ENCODE measurements at regions not wholly inside any gene's neighbourhood (a gene's known extent, or its start where the extent isn't known, plus 50 kb on each side); places are given as distances from the start of the nearest gene placed in this dataset.

DNA sequence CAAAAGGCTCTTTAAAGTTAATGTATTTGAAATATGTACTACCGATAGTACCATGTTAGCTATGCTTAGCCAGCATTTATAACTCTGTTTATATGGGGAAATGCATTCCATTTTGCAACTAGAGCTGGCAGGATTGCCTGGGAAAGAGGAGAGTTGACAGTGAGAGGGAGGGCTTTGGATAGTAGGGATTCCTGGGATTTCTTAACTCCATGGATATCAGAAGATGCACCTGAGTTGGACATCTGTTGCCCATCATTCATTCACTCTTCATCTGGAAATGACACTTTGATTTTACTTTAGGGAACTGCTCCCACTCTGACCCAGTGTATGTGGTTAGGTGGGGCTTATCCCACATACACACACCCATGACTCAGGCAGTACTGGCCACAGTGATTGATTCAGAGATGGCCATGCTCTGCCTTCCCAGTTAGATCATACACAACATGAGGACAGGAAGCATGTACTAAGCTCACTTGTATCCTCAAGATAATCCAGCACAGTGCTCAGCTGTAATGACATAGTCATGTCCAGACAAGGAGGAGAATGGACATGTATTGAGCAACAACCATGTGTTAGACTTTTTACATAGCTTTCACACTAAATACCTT, 248.8 kb downstream of the MREG start:
- no peaks in the 10 kb centered on the region for H3K4me1 ChIP-seq (ENCODE audit: control insufficient read depth, insufficient read depth, low read length)
- intact Hi-C loops (cut with micrococcal nuclease; ENCODE audit: unreplicated experiment): no loop called here
- DNase-seq (ENCODE audit: low read depth, low spot score) (no peak), ATAC-seq (no peak)
- no peaks in the 10 kb centered on the region for H3K36me3 ChIP-seq (ENCODE audit: control insufficient read depth, insufficient read depth, low read length)
- TF ChIP-seq POLR2AphosphoS5 (IDR thresholded peaks at IDR 0.05; ENCODE audit: low read depth, low read length) (no peak), TCF7L2 (IDR thresholded peaks at IDR 0.05; ENCODE audit: low read depth, low read length) (no peak), SIN3A (IDR thresholded peaks at IDR 0.05; ENCODE audit: borderline replicate concordance, insufficient read depth, low read depth, low read length) (no peak)
- TF ChIP-seq, protein P1, sequence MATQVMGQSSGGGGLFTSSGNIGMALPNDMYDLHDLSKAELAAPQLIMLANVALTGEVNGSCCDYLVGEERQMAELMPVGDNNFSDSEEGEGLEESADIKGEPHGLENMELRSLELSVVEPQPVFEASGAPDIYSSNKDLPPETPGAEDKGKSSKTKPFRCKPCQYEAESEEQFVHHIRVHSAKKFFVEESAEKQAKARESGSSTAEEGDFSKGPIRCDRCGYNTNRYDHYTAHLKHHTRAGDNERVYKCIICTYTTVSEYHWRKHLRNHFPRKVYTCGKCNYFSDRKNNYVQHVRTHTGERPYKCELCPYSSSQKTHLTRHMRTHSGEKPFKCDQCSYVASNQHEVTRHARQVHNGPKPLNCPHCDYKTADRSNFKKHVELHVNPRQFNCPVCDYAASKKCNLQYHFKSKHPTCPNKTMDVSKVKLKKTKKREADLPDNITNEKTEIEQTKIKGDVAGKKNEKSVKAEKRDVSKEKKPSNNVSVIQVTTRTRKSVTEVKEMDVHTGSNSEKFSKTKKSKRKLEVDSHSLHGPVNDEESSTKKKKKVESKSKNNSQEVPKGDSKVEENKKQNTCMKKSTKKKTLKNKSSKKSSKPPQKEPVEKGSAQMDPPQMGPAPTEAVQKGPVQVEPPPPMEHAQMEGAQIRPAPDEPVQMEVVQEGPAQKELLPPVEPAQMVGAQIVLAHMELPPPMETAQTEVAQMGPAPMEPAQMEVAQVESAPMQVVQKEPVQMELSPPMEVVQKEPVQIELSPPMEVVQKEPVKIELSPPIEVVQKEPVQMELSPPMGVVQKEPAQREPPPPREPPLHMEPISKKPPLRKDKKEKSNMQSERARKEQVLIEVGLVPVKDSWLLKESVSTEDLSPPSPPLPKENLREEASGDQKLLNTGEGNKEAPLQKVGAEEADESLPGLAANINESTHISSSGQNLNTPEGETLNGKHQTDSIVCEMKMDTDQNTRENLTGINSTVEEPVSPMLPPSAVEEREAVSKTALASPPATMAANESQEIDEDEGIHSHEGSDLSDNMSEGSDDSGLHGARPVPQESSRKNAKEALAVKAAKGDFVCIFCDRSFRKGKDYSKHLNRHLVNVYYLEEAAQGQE (IDR thresholded peaks at IDR 0.05; ENCODE audit: insufficient read depth in 1 of 2, low read depth in 2 of 2, low read length in 1 of 2): no peak
- no peaks in the 10 kb centered on the region for H3K9me3 ChIP-seq (ENCODE audit: control insufficient read depth, insufficient read depth, low read depth, low read length)
- H3K27me3 ChIP-seq (ENCODE audit: control insufficient read depth, insufficient read depth, low read length): no peaks in the 10 kb centered on the region
- no peak overlapping the region for H3K4me3 ChIP-seq (ENCODE audit: low read depth in 2 of 2, low read length in 2 of 2)
- no peak overlapping the region for H3K27ac ChIP-seq (ENCODE audit: low read length)
- ChIA-PET POLR2A (no interaction called here), CTCF (no interaction called here)
- BruUV-seq (replicated peaks): no TSS peak
- in situ Hi-C loops (cut with HindIII; ENCODE audit: low pct_unique_long_range_greater_than_20kb, low sequenced_read_pairs): no loop called here

DNA sequence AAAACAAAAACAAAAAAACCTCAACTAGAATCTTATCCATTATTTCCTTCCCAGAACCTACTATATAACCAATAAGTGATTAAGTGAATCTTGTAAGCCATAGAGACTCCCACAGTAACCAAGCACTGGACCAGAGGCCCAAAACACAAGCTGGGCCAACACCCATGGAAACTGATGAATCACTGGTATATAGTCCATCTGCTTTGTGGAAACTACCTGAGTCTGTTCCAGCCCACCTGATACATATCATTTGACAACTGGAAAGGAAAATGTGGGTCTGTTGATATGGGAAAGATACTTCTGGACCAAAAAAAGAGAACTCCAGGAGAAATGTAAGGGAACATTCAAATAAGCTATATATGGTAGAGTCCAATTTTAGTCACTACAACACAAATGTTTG, 252.8 kb downstream of the MREG start:
- in situ Hi-C loops (cut with HindIII; ENCODE audit: low pct_unique_long_range_greater_than_20kb, low sequenced_read_pairs) (no loop called here), intact Hi-C loops (cut with micrococcal nuclease; ENCODE audit: unreplicated experiment) (no loop called here)
- no peaks in the 10 kb centered on the region for H3K27me3 ChIP-seq (ENCODE audit: control insufficient read depth, insufficient read depth, low read length)
- no peak overlapping the region for H3K4me3 ChIP-seq (ENCODE audit: low read depth in 2 of 2, low read length in 2 of 2)
- ChIA-PET POLR2A (no interaction called here), CTCF (no interaction called here)
- H3K27ac ChIP-seq (ENCODE audit: low read length): no peak overlapping the region
- DNase-seq (ENCODE audit: low read depth, low spot score) (no peak), ATAC-seq (no peak)
- no peaks in the 10 kb centered on the region for H3K4me1 ChIP-seq (ENCODE audit: control insufficient read depth, insufficient read depth, low read length)
- H3K9me3 ChIP-seq (ENCODE audit: control insufficient read depth, insufficient read depth, low read depth, low read length): no peaks in the 10 kb centered on the region
- no peaks in the 10 kb centered on the region for H3K36me3 ChIP-seq (ENCODE audit: control insufficient read depth, insufficient read depth, low read length)
- BruUV-seq (replicated peaks): no TSS peak
- no peak for TF ChIP-seq SIN3A (IDR thresholded peaks at IDR 0.05; ENCODE audit: borderline replicate concordance, insufficient read depth, low read depth, low read length)

DNA sequence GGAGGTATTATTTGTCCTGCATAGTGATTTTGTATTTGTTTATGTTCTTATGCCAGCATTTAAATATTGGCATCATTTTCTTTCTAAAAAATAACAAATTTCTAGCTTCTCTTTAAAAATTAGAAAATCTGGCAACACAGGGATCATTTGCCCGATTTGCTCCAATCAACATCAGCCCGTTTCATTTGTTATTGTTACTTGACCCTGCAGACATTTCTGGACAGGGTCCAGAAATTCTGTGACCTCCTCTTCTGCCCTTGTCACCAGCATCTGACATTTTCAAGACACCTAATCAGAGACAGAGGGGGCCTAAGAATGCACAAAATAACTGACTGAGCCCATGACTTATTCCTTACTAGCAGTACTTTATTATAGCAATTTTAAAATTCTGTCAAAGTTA, 253.3 kb downstream of the MREG start:
- Histone ChIP-seq H3K9me3 (ENCODE audit: control insufficient read depth, insufficient read depth, low read depth, low read length) (no peaks in the 10 kb centered on the region), H3K27ac (ENCODE audit: low read length) (no peak overlapping the region), H3K4me1 (ENCODE audit: control insufficient read depth, insufficient read depth, low read length) (no peaks in the 10 kb centered on the region), H3K4me3 (ENCODE audit: low read depth in 2 of 2, low read length in 2 of 2) (no peak overlapping the region), H3K36me3 (ENCODE audit: control insufficient read depth, insufficient read depth, low read length) (no peaks in the 10 kb centered on the region), H3K27me3 (ENCODE audit: control insufficient read depth, insufficient read depth, low read length) (no peaks in the 10 kb centered on the region)
- CTCF ChIA-PET: no interaction called here
- no TSS peak for BruUV-seq (replicated peaks)
- ATAC-seq: no peak
- POLR2A ChIA-PET: no interaction called here
- DNase-seq (ENCODE audit: low read depth, low spot score): no peak
- intact Hi-C loops (cut with micrococcal nuclease; ENCODE audit: unreplicated experiment) (no loop called here), in situ Hi-C loops (cut with HindIII; ENCODE audit: low pct_unique_long_range_greater_than_20kb, low sequenced_read_pairs) (no loop called here)
- no peak for TF ChIP-seq SIN3A (IDR thresholded peaks at IDR 0.05; ENCODE audit: borderline replicate concordance, insufficient read depth, low read depth, low read length)
- TF ChIP-seq TCF7L2 (IDR thresholded peaks at IDR 0.05; ENCODE audit: low read depth, low read length): no peak
- TF ChIP-seq POLR2AphosphoS5 (IDR thresholded peaks at IDR 0.05; ENCODE audit: low read depth, low read length): no peak
- TF ChIP-seq, protein P2, sequence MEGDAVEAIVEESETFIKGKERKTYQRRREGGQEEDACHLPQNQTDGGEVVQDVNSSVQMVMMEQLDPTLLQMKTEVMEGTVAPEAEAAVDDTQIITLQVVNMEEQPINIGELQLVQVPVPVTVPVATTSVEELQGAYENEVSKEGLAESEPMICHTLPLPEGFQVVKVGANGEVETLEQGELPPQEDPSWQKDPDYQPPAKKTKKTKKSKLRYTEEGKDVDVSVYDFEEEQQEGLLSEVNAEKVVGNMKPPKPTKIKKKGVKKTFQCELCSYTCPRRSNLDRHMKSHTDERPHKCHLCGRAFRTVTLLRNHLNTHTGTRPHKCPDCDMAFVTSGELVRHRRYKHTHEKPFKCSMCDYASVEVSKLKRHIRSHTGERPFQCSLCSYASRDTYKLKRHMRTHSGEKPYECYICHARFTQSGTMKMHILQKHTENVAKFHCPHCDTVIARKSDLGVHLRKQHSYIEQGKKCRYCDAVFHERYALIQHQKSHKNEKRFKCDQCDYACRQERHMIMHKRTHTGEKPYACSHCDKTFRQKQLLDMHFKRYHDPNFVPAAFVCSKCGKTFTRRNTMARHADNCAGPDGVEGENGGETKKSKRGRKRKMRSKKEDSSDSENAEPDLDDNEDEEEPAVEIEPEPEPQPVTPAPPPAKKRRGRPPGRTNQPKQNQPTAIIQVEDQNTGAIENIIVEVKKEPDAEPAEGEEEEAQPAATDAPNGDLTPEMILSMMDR (IDR thresholded peaks at IDR 0.05): no peak
- TF ChIP-seq, protein P1 (IDR thresholded peaks at IDR 0.05; ENCODE audit: insufficient read depth in 1 of 2, low read depth in 2 of 2, low read length in 1 of 2): no peak
